Astrocyte (in vitro differentiated cells and primary cell): ENCODE measurements at regions not wholly inside any gene's neighbourhood (a gene's known extent, or its start where the extent isn't known, plus 50 kb on each side); places are given as distances from the start of the nearest gene placed in this dataset.

Experiments
- DNase-seq: peaks from one replicate; pipeline ENCODE4 v3.0.0-alpha.2; 2010; ENCODE audit warnings: low read depth
- FAIRE-seq: peaks from 2 replicates; lab custom pipeline; 2011; peaks lifted over from hg19 to GRCh38; lab: Jason Lieb, UNC
- H2AFZ ChIP-seq: 2 replicates; pipeline ENCODE4 v1.6.0; 2012; ENCODE audit warnings: low read depth, low read length, inconsistent platforms
- H3K27ac ChIP-seq: 2 replicates; pipeline ENCODE4 v1.5.1; 2011; ENCODE audit warnings: low read depth, low read length, inconsistent platforms
- H3K27me3 ChIP-seq: 2 replicates; pipeline ENCODE4 v1.6.0; 2011; ENCODE audit warnings: low read length, inconsistent platforms; ENCODE audit not compliant: insufficient read depth
- H3K36me3 ChIP-seq: 2 replicates; pipeline ENCODE4 v1.5.1; 2011; ENCODE audit warnings: low read length, inconsistent platforms; ENCODE audit not compliant: insufficient read depth
- H3K4me1 ChIP-seq: 2 replicates; pipeline ENCODE4 v1.5.1; 2011; ENCODE audit warnings: low read length, inconsistent platforms; ENCODE audit not compliant: insufficient read depth
- H3K4me2 ChIP-seq: 2 replicates; pipeline ENCODE4 v1.6.0; 2012; ENCODE audit warnings: low read length, inconsistent platforms
- H3K4me3 ChIP-seq: 2 replicates; pipeline ENCODE4 v1.5.1; 2011; ENCODE audit warnings: low read depth, mild to moderate bottlenecking, low read length, inconsistent platforms; ENCODE audit not compliant: insufficient read depth
- H3K79me2 ChIP-seq: 2 replicates; pipeline ENCODE4 v1.6.0; 2012; ENCODE audit warnings: mild to moderate bottlenecking, low read length, inconsistent platforms; ENCODE audit not compliant: insufficient read depth
- H3K9ac ChIP-seq: 2 replicates; pipeline ENCODE4 v1.6.0; 2012; ENCODE audit warnings: mild to moderate bottlenecking, low read length, inconsistent platforms
- H3K9me3 ChIP-seq: 2 replicates; pipeline ENCODE4 v1.5.1; 2012; ENCODE audit warnings: low read depth, mild to moderate bottlenecking, low read length, inconsistent platforms; ENCODE audit not compliant: insufficient read depth
- H4K20me1 ChIP-seq: 2 replicates; pipeline ENCODE4 v1.6.0; 2012; ENCODE audit warnings: low read length, inconsistent platforms; ENCODE audit not compliant: insufficient read depth
- H3K27ac Mint-ChIP-seq: one replicate; pipeline ENCODE4 v1.8.0; 2021; ENCODE audit warnings: mild to moderate bottlenecking, mixed read lengths; ENCODE audit not compliant: unreplicated experiment
- H3K27me3 Mint-ChIP-seq: one replicate; pipeline ENCODE4 v1.8.0; 2021; ENCODE audit warnings: low read depth, mixed read lengths; ENCODE audit not compliant: unreplicated experiment
- H3K36me3 Mint-ChIP-seq: one replicate; pipeline ENCODE4 v1.8.0; 2021; ENCODE audit warnings: low read depth, mixed read lengths; ENCODE audit not compliant: unreplicated experiment
- H3K4me1 Mint-ChIP-seq: one replicate; pipeline ENCODE4 v1.8.0; 2021; ENCODE audit warnings: low read depth, mixed read lengths; ENCODE audit not compliant: unreplicated experiment
- H3K4me3 Mint-ChIP-seq: one replicate; pipeline ENCODE4 v1.8.0; 2021; ENCODE audit warnings: mild to moderate bottlenecking, moderate library complexity, mixed read lengths; ENCODE audit not compliant: unreplicated experiment
- H3K9me3 Mint-ChIP-seq: one replicate; pipeline ENCODE4 v1.8.0; 2021; ENCODE audit warnings: mild to moderate bottlenecking, mixed read lengths; ENCODE audit not compliant: unreplicated experiment
- CTCF ChIP-seq: IDR thresholded peaks from 2 replicates; pipeline ENCODE4 v1.5.1; 2011; ENCODE audit warnings: low read depth, mild to moderate bottlenecking, inconsistent platforms, low read length, moderate library complexity; ENCODE audit not compliant: insufficient read depth
- EZH2 ChIP-seq: IDR thresholded peaks from 2 replicates; pipeline ENCODE4 v1.6.1; 2012; ENCODE audit warnings: mild to moderate bottlenecking, low read length, inconsistent platforms; ENCODE audit not compliant: insufficient read depth

- no peak overlapping the region for H3K27ac ChIP-seq
- TF ChIP-seq EZH2 (no peak), CTCF (no peak)
- peaks cover 19% of the 10 kb centered on the region for H3K4me1 Mint-ChIP-seq
- peak overlapping the region; percentile 12 for H2AFZ ChIP-seq
- H3K9me3 Mint-ChIP-seq, result peaks cover 4% of the 10 kb centered on the region
- FAIRE-seq, result no peak
- H4K20me1 ChIP-seq, result no peaks in the 10 kb centered on the region
- no peak overlapping the region for H3K4me3 ChIP-seq
- H3K79me2 ChIP-seq, result no peaks in the 10 kb centered on the region
- H3K9ac ChIP-seq, result no peak overlapping the region
- no peaks in the 10 kb centered on the region for H3K27me3 ChIP-seq
- no peak overlapping the region for H3K4me2 ChIP-seq
- H3K36me3 ChIP-seq, result no peaks in the 10 kb centered on the region
- no peak overlapping the region for H3K4me3 Mint-ChIP-seq
- H3K36me3 Mint-ChIP-seq, result peaks cover 4% of the 10 kb centered on the region
- H3K27ac Mint-ChIP-seq, result no peak overlapping the region
- no peak for DNase-seq
- H3K9me3 ChIP-seq, result no peaks in the 10 kb centered on the region
- no peaks in the 10 kb centered on the region for H3K4me1 ChIP-seq
- no peaks in the 10 kb centered on the region for H3K27me3 Mint-ChIP-seq
These were observed 57.8 kb upstream of the NAP1L1 start for GRCh38 chr12:76142305-76142704.

DNA sequence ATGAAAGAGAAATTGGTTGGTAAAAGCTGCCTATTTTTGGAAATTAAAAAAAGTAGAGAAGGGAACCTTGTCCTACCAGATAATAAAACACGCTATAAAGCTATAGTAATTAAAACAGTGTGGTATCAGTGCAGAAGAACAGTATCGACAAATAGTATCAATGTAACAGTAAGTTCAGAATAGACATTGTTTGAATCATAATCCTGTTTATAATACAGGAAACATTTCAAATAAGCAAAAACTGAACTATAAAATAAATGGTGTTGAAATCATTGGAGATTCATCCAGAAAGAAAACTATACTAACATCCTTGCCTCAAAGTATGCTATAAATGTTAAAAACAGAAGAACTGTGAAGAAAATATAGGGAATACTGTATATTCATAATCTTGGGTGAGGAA is 54.2 kb upstream of the NAP1L1 start:
- Mint-ChIP-seq H3K9me3 (peaks cover 4% of the 10 kb centered on the region), H3K36me3 (peaks cover 4% of the 10 kb centered on the region), H3K4me1 (peaks cover 8% of the 10 kb centered on the region), H3K27me3 (no peaks in the 10 kb centered on the region), H3K27ac (no peak overlapping the region), H3K4me3 (no peak overlapping the region)
- H3K9me3 ChIP-seq, result no peaks in the 10 kb centered on the region
- no peak overlapping the region for H3K4me3 ChIP-seq
- no peak overlapping the region for H3K27ac ChIP-seq
- H3K36me3 ChIP-seq, result no peaks in the 10 kb centered on the region
- no peak overlapping the region for H3K9ac ChIP-seq
- TF ChIP-seq EZH2 (no peak), CTCF (no peak)
- H2AFZ ChIP-seq, result no peak overlapping the region
- no peak for DNase-seq
- H3K4me2 ChIP-seq, result no peak overlapping the region
- H4K20me1 ChIP-seq, result no peaks in the 10 kb centered on the region
- no peaks in the 10 kb centered on the region for H3K79me2 ChIP-seq
- FAIRE-seq, result no peak
- H3K4me1 ChIP-seq, result no peaks in the 10 kb centered on the region
- no peaks in the 10 kb centered on the region for H3K27me3 ChIP-seq

DNA sequence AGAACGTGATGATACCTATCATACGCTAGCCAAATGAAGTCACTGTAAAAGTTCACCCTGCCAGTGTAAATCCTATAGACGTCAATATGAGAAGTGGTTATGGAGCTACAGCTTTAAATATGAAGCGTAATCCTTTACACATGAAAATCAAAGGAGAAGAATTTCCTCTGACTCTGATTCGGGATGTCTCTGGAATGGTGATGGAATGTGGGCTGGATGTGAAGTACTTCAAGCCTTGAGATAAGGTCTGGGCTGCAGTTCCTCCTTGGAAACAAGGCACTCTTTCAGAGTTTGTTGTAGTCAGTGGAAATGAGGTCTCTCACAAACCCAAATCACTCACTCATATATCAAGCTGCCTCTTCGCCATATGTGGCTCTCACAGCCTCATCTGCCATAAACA is 53.1 kb upstream of the NAP1L1 start:
- no peak overlapping the region for H3K4me3 ChIP-seq
- Mint-ChIP-seq H3K9me3 (peaks cover 4% of the 10 kb centered on the region), H3K4me1 (peaks cover 2% of the 10 kb centered on the region), H3K27me3 (no peaks in the 10 kb centered on the region), H3K4me3 (no peak overlapping the region), H3K36me3 (peaks cover 4% of the 10 kb centered on the region), H3K27ac (no peak overlapping the region)
- no peaks in the 10 kb centered on the region for H3K9me3 ChIP-seq
- no peaks in the 10 kb centered on the region for H3K4me1 ChIP-seq
- H4K20me1 ChIP-seq, result no peaks in the 10 kb centered on the region
- no peaks in the 10 kb centered on the region for H3K27me3 ChIP-seq
- peak overlapping the region; percentile 60 for H3K27ac ChIP-seq
- H3K4me2 ChIP-seq, result peak overlapping the region; percentile 23
- FAIRE-seq (peak; percentile 67), DNase-seq (peak; percentile 71)
- no peaks in the 10 kb centered on the region for H3K79me2 ChIP-seq
- H3K9ac ChIP-seq, result no peak overlapping the region
- no peaks in the 10 kb centered on the region for H3K36me3 ChIP-seq
- TF ChIP-seq EZH2 (no peak), CTCF (no peak)
- H2AFZ ChIP-seq, result no peak overlapping the region
